H9 (cell line): ENCODE measurements at regions not wholly inside any gene's neighbourhood (a gene's known extent, or its start where the extent isn't known, plus 50 kb on each side); places are given as distances from the start of the nearest gene placed in this dataset.

Source experiments
- DNase-seq: peaks from one replicate; pipeline ENCODE4 v3.0.0-alpha.2; 2017
- H2AFZ ChIP-seq: one replicate; pipeline ENCODE4 v1.6.1; 2013; ENCODE audit warnings: mild to moderate bottlenecking, low read length, control low read depth, moderate library complexity
- H2AK5ac ChIP-seq: 2 replicates; pipeline ENCODE4 v1.6.1; 2013; ENCODE audit warnings: low read length, control low read depth, mixed read lengths; ENCODE audit not compliant: insufficient read length
- H2BK120ac ChIP-seq: one replicate; pipeline ENCODE4 v1.6.1; 2013; ENCODE audit warnings: low read depth, mild to moderate bottlenecking, low read length, control low read depth, inconsistent platforms; ENCODE audit not compliant: poor library complexity, severe bottlenecking
- H2BK12ac ChIP-seq: 2 replicates; pipeline ENCODE4 v1.6.1; 2013; ENCODE audit warnings: low read length, control low read depth, mixed read lengths, low read depth; ENCODE audit not compliant: insufficient read length
- H2BK15ac ChIP-seq: 2 replicates; pipeline ENCODE4 v1.6.1; 2013; ENCODE audit warnings: low read depth, low read length, control low read depth
- H2BK20ac ChIP-seq: one replicate; pipeline ENCODE4 v1.6.1; 2013; ENCODE audit warnings: low read depth, mild to moderate bottlenecking, low read length, control low read depth, inconsistent platforms; ENCODE audit not compliant: poor library complexity, severe bottlenecking
- H2BK5ac ChIP-seq: 2 replicates; pipeline ENCODE4 v1.6.1; 2013; ENCODE audit warnings: low read length, control low read depth, mixed read lengths; ENCODE audit not compliant: insufficient read length
- H3K14ac ChIP-seq: 2 replicates; pipeline ENCODE4 v1.6.1; 2013; ENCODE audit warnings: low read length, control low read depth; ENCODE audit not compliant: insufficient read depth
- H3K18ac ChIP-seq: 2 replicates; pipeline ENCODE4 v1.6.1; 2013; ENCODE audit warnings: low read depth, mild to moderate bottlenecking, mixed read lengths, low read length, control low read depth; ENCODE audit not compliant: insufficient read length
- H3K23ac ChIP-seq: 2 replicates; pipeline ENCODE4 v1.6.1; 2013; ENCODE audit warnings: low read length, control low read depth, mixed read lengths, low read depth; ENCODE audit not compliant: insufficient read length
- H3K23me2 ChIP-seq: 2 replicates; pipeline ENCODE4 v1.6.1; 2013; ENCODE audit warnings: low read depth, mild to moderate bottlenecking, mixed read lengths, low read length, control low read depth; ENCODE audit not compliant: insufficient read length, poor library complexity, severe bottlenecking
- H3K27ac ChIP-seq: 2 replicates; pipeline ENCODE4 v1.5.1; 2013; ENCODE audit warnings: low read length, control low read depth, mixed read lengths, low read depth; ENCODE audit not compliant: insufficient read length
- H3K27me3 ChIP-seq: 2 replicates; pipeline ENCODE4 v1.6.1; 2013; ENCODE audit warnings: low read length, control low read depth, inconsistent platforms; ENCODE audit not compliant: insufficient read depth
- H3K4ac ChIP-seq: 2 replicates; pipeline ENCODE4 v1.6.1; 2013; ENCODE audit warnings: low read depth, mild to moderate bottlenecking, control low read depth, inconsistent platforms, low read length, moderate library complexity
- H3K4me1 ChIP-seq: 2 replicates; pipeline ENCODE4 v1.6.1; 2013; ENCODE audit warnings: low read length, control low read depth, inconsistent platforms; ENCODE audit not compliant: insufficient read depth
- H3K4me2 ChIP-seq: 2 replicates; pipeline ENCODE4 v1.6.1; 2013; ENCODE audit warnings: low read length, control low read depth, mixed read lengths; ENCODE audit not compliant: insufficient read length, insufficient read depth
- H3K56ac ChIP-seq: 2 replicates; pipeline ENCODE4 v1.6.1; 2013; ENCODE audit warnings: low read depth, mild to moderate bottlenecking, mixed read lengths, low read length, control low read depth; ENCODE audit not compliant: insufficient read length
- H3K79me1 ChIP-seq: 2 replicates; pipeline ENCODE4 v1.6.1; 2013; ENCODE audit warnings: low read depth, mild to moderate bottlenecking, moderate library complexity, low read length, control low read depth, inconsistent platforms; ENCODE audit not compliant: insufficient read depth, poor library complexity, severe bottlenecking
- H3K79me2 ChIP-seq: 2 replicates; pipeline ENCODE4 v1.6.1; 2013; ENCODE audit warnings: low read length, control low read depth, inconsistent platforms; ENCODE audit not compliant: insufficient read depth
- H3K9ac ChIP-seq: 2 replicates; pipeline ENCODE4 v1.6.1; 2013; ENCODE audit warnings: low read length, control low read depth, mixed read lengths; ENCODE audit not compliant: insufficient read length; ENCODE audit errors: extremely low read depth
- H3K9me3 ChIP-seq: one replicate; pipeline ENCODE4 v1.6.1; 2013; ENCODE audit warnings: low read depth, low read length, inconsistent platforms; ENCODE audit not compliant: control insufficient read depth
- H3T11ph ChIP-seq: one replicate; pipeline ENCODE4 v1.6.1; 2013; ENCODE audit warnings: mild to moderate bottlenecking, low read length, control low read depth, inconsistent platforms
- H4K20me1 ChIP-seq: one replicate; pipeline ENCODE4 v1.6.1; 2013; ENCODE audit not compliant: control insufficient read depth, insufficient read length, insufficient read depth
- H4K5ac ChIP-seq: 2 replicates; pipeline ENCODE4 v1.6.1; 2013; ENCODE audit warnings: low read depth, mild to moderate bottlenecking, mixed read lengths, low read length, control low read depth; ENCODE audit not compliant: insufficient read length
- H4K8ac ChIP-seq: replicated peaks from 2 replicates; pipeline ENCODE4 v1.6.1; 2013; ENCODE audit warnings: low read length, control low read depth, mixed read lengths, low read depth; ENCODE audit not compliant: insufficient read length
- H4K91ac ChIP-seq: 2 replicates; pipeline ENCODE4 v1.6.1; 2013; ENCODE audit warnings: low read depth, mild to moderate bottlenecking, moderate library complexity, mixed read lengths, low read length, control low read depth; ENCODE audit not compliant: insufficient read length
- H3K27ac Mint-ChIP-seq, 3 experiments: 2 replicates in 2 of 3; 3 replicates in 1 of 3; pipeline ENCODE4 v1.8.0; 2020 to 2021; ENCODE audit warnings: mixed read lengths in 3 of 3, mild to moderate bottlenecking in 1 of 3, moderate library complexity in 1 of 3
- H3K27me3 Mint-ChIP-seq: 2 replicates; pipeline ENCODE4 v1.8.0; 2021; ENCODE audit warnings: low read depth, mild to moderate bottlenecking, moderate library complexity, mixed read lengths
- H3K36me3 Mint-ChIP-seq, 3 experiments: 2 replicates in 2 of 3; 3 replicates in 1 of 3; pipeline ENCODE4 v1.8.0; 2020 to 2021; ENCODE audit warnings: low read depth in 3 of 3, mixed read lengths in 3 of 3; ENCODE audit not compliant: insufficient read depth in 1 of 3
- H3K4me1 Mint-ChIP-seq, 2 experiments: 2 replicates each; pipeline ENCODE4 v1.8.0; 2020; ENCODE audit warnings: mixed read lengths in 2 of 2
- H3K4me3 Mint-ChIP-seq, 2 experiments: 2 replicates in 1 of 2; 3 replicates in 1 of 2; pipeline ENCODE4 v1.8.0; 2020 to 2021; ENCODE audit warnings: mild to moderate bottlenecking in 2 of 2, mixed read lengths in 2 of 2, moderate library complexity in 1 of 2
- H3K9me3 Mint-ChIP-seq, 2 experiments: 2 replicates in 1 of 2; 3 replicates in 1 of 2; pipeline ENCODE4 v1.8.0; 2020; ENCODE audit warnings: mild to moderate bottlenecking in 2 of 2, mixed read lengths in 2 of 2, moderate library complexity in 1 of 2
- CTCF ChIP-seq: fragments of 200-600 bp; sonication (generic); conservative IDR thresholded peaks from 3 replicates; pipeline ENCODE4 v1.8.0; 2021; ENCODE audit warnings: antibody characterized with exemption, mild to moderate bottlenecking
- WGBS: extraction: QIAGEN DNeasy Blood & Tissue Kit; methylation state at CpG from one replicate; pipeline ENCODE4 v1.1.7; 2013; ENCODE audit warnings: missing lambda C conversion rate, low lambda C conversion rate, mixed read lengths; ENCODE audit not compliant: insufficient read length; ENCODE audit errors: extremely low coverage; 5-methylcytosine and 5-hydroxymethylcytosine counted together

GRCh38 chr2:85951351-85952067, 62.7 kb upstream of the ST3GAL5 start:
- Histone ChIP-seq H2BK12ac (no peak overlapping the region), H2BK20ac (no peak overlapping the region), H3K27me3 (no peaks in the 10 kb centered on the region; the same call in 1 of the 2 replicates), H2AFZ (no peak overlapping the region), H3K27ac (no peak overlapping the region), H3K4ac (no peak overlapping the region), H3K56ac (no peak overlapping the region), H3K9me3 (peaks cover 4% of the 10 kb centered on the region), H3K4me1 (no peaks in the 10 kb centered on the region), H4K91ac (no peak overlapping the region), H2BK15ac (no peak overlapping the region), H3K9ac (no peak overlapping the region), H3K79me2 (no peaks in the 10 kb centered on the region), H2BK120ac (no peak overlapping the region), H3K18ac (no peak overlapping the region), H3K23me2 (no peaks in the 10 kb centered on the region), H2AK5ac (no peak overlapping the region), H3K23ac (no peak overlapping the region), H3T11ph (no peak overlapping the region), H3K14ac (no peak overlapping the region), H3K79me1 (no peaks in the 10 kb centered on the region), H4K20me1 (no peaks in the 10 kb centered on the region), H2BK5ac (no peak overlapping the region), H3K4me2 (no peak overlapping the region), H4K8ac (no peak overlapping the region), H4K5ac (no peak overlapping the region)
- WGBS, result no CpG with 5 or more reads among the region's 11 CpGs
- Mint-ChIP-seq H3K27me3 (peaks cover 3% of the 10 kb centered on the region; the same call in 1 of the 2 replicates), H3K36me3 (peaks cover 0 to 3% (median 0%) of the 10 kb centered on the region in 3 experiments; a peak in 3 of 7 replicates), H3K4me3 (no peak overlapping the region), H3K9me3 (peaks cover 9 to 19% of the 10 kb centered on the region in 2 experiments; a peak in 4 of 5 replicates), H3K27ac (no peak overlapping the region), H3K4me1 (peaks cover 3 to 7% of the 10 kb centered on the region in 2 experiments)
- no peak for TF ChIP-seq CTCF
- no peak for DNase-seq
